Raji (cell line): ENCODE measurements at regions not wholly inside any gene's neighbourhood (a gene's known extent, or its start where the extent isn't known, plus 50 kb on each side); places are given as distances from the start of the nearest gene placed in this dataset.

Experiments
- POLR2A ChIP-seq: IDR thresholded peaks from 2 replicates; pipeline ENCODE4 v1.6.1; 2011; ENCODE audit warnings: low read depth, low read length, control low read depth; ENCODE audit not compliant: insufficient read depth

- TF ChIP-seq POLR2A = no peak
Measured at GRCh38 chr5:18778225-18778624, 1144.0 kb downstream of the TAF11L14 start.

- no peak for TF ChIP-seq POLR2A
Measured at GRCh38 chr5:18789218-18789998, 1155.1 kb downstream of the TAF11L14 start.

- no peak for TF ChIP-seq POLR2A
Measured at GRCh38 chr5:18792145-18792544, 1157.9 kb downstream of the TAF11L14 start.

GRCh38 chr5:18797222-18797621 is 1163.0 kb downstream of the TAF11L14 start:
- TF ChIP-seq POLR2A = no peak

- TF ChIP-seq POLR2A = no peak
Measured at GRCh38 chr5:18798058-18798457, 1163.8 kb downstream of the TAF11L14 start.

GRCh38 chr5:18799482-18800128 is 1165.3 kb downstream of the TAF11L14 start:
- no peak for TF ChIP-seq POLR2A

GRCh38 chr5:18800293-18801025 is 1166.2 kb downstream of the TAF11L14 start:
- TF ChIP-seq POLR2A = no peak

GRCh38 chr5:18802336-18802735 is 1168.1 kb downstream of the TAF11L14 start:
- TF ChIP-seq POLR2A = no peak

GRCh38 chr5:18805376-18805775 is 1171.1 kb downstream of the TAF11L14 start:
- no peak for TF ChIP-seq POLR2A

- TF ChIP-seq POLR2A = no peak
Measured at GRCh38 chr5:18807256-18808149, 1173.2 kb downstream of the TAF11L14 start.

- no peak for TF ChIP-seq POLR2A
Measured at GRCh38 chr5:18811661-18812060, 1176.3 kb downstream of the CDH18 start.

GRCh38 chr5:18828351-18828750 is 1159.6 kb downstream of the CDH18 start:
- TF ChIP-seq POLR2A = no peak

- no peak for TF ChIP-seq POLR2A
Measured at GRCh38 chr5:18829539-18829938, 1158.5 kb downstream of the CDH18 start.

- TF ChIP-seq POLR2A = no peak
Measured at GRCh38 chr5:18850216-18850615, 1137.8 kb downstream of the CDH18 start.

GRCh38 chr5:18872978-18873377 is 1115.0 kb downstream of the CDH18 start:
- no peak for TF ChIP-seq POLR2A

- TF ChIP-seq POLR2A = no peak
Measured at GRCh38 chr5:18876565-18876964, 1111.4 kb downstream of the CDH18 start.

GRCh38 chr5:18881615-18882014 is 1106.4 kb downstream of the CDH18 start:
- no peak for TF ChIP-seq POLR2A
